Uterus (tissue), 2 donors: ENCODE measurements at regions not wholly inside any gene's neighbourhood (a gene's known extent, or its start where the extent isn't known, plus 50 kb on each side); places are given as distances from the start of the nearest gene placed in this dataset.

Experiments
- CTCF ChIP-seq, 4 experiments: fragments of 200-600 bp in 2 of 4; fragments of 450-650 bp in 2 of 4; sonication (generic) in 2 of 4; IDR thresholded peaks; one replicate each; pipeline ENCODE4 v1.5.1; 2016 to 2019; ENCODE audit warnings: antibody characterized with exemption in 4 of 4, mild to moderate bottlenecking in 2 of 4, moderate library complexity in 1 of 4
- POLR2A ChIP-seq, 2 donors: fragments of 450-650 bp; IDR thresholded peaks; one replicate each; pipeline ENCODE4 v1.6.1; 2016; ENCODE audit warnings: antibody characterized with exemption in 2 of 2, mild to moderate bottlenecking in 1 of 2, moderate library complexity in 1 of 2

- TF ChIP-seq POLR2A (IDR thresholded peaks at IDR 0.05) = no peak
- no peak for TF ChIP-seq CTCF (IDR thresholded peaks at IDR 0.05)
Measured at GRCh38 chr3:118298133-118298532, 736.5 kb downstream of the IGSF11 start.
